ENCODE measurements at regions not wholly inside any gene's neighbourhood (a gene's known extent, or its start where the extent isn't known, plus 50 kb on each side); places are given as distances from the start of the nearest gene placed in this dataset.
"Not testable (repeated sequence)": the region's sequence is repeated elsewhere in the genome, so short reads cannot be mapped to it uniquely, and the experiment has no call there.

GRCh38 chr10:125230251-125230650 is 69.9 kb upstream of the CTBP2 start:
- no peak overlapping the region for H3K4me2 ChIP-seq (replicated peaks; ENCODE audit: low read depth, low read length, poor library complexity, severe bottlenecking)
- H3K4me3 ChIP-seq (ENCODE audit: control extremely low read depth in 1 of 5, extremely low read depth in 1 of 5, insufficient read depth in 1 of 5, low read depth in 2 of 5, low read length in 4 of 5) = no peak overlapping the region
- no peaks in the 10 kb centered on the region for H3K4me1 ChIP-seq (ENCODE audit: control insufficient read depth in 2 of 2, insufficient read depth in 2 of 2, low read length in 2 of 2)
- ChIA-PET CTCF (no interaction called here), POLR2A (no interaction called here)
- no peaks in the 10 kb centered on the region for H3K79me2 ChIP-seq (ENCODE audit: control insufficient read depth, insufficient read depth, low read length)
- intact Hi-C loops (cut with micrococcal nuclease) = no loop called here
- no peak overlapping the region for H2AFZ ChIP-seq (ENCODE audit: insufficient read depth, low read depth, low read length, poor library complexity, severe bottlenecking)
- H3K36me3 ChIP-seq (replicated peaks in 1 of 2; ENCODE audit: control extremely low read depth in 1 of 2, control insufficient read depth in 1 of 2, extremely low read depth in 1 of 2, insufficient read depth in 2 of 2, low read length in 1 of 2) = no peaks in the 10 kb centered on the region
- no peaks in the 10 kb centered on the region for H3K27me3 ChIP-seq (replicated peaks in 1 of 4; ENCODE audit: control extremely low read depth in 1 of 4, control insufficient read depth in 3 of 4, insufficient read depth in 4 of 4, low read length in 3 of 4)
- peaks cover 8% of the 10 kb centered on the region for H3K27me3 Mint-ChIP-seq
- no peaks in the 10 kb centered on the region for H3K4me1 Mint-ChIP-seq
- H3K9ac ChIP-seq (ENCODE audit: low read length) = no peak overlapping the region
- WGBS (ENCODE audit: insufficient coverage) = no CpG with 5 or more reads among the region's 2 CpGs
- no peaks in the 10 kb centered on the region for H4K20me1 ChIP-seq (ENCODE audit: control insufficient read depth, insufficient read depth, low read length, poor library complexity, severe bottlenecking)
- no peak for DNase-seq
- H3K27ac Mint-ChIP-seq = no peak overlapping the region
- no peak for TF ChIP-seq CTCF (IDR thresholded peaks at IDR 0.05)
- no peak for TF ChIP-seq EZH2 (IDR thresholded peaks at IDR 0.05; ENCODE audit: borderline replicate concordance, insufficient read depth, low read depth, low read length, poor library complexity, severe bottlenecking)
- no peak overlapping the region for H3K4me3 Mint-ChIP-seq
- no peaks in the 10 kb centered on the region for H3K9me3 Mint-ChIP-seq (ENCODE audit: insufficient read depth)
- H3K9me3 ChIP-seq (ENCODE audit: control extremely low read depth in 1 of 3, control insufficient read depth in 2 of 3, insufficient read depth in 1 of 3, low read length in 2 of 3) = peaks cover 0 to 20% (median 0%) of the 10 kb centered on the region in 3 donors
- ATAC-seq (ENCODE audit: low read depth) = no peak
- H3K27ac ChIP-seq (ENCODE audit: low read length in 2 of 2) = no peak overlapping the region

GRCh38 chr10:125228245-125228940 is 68.0 kb upstream of the CTBP2 start:
- ATAC-seq (ENCODE audit: low read depth); H2AFZ ChIP-seq (ENCODE audit: insufficient read depth, low read depth, low read length, poor library complexity, severe bottlenecking); H3K36me3 ChIP-seq (replicated peaks in 1 of 2; ENCODE audit: control extremely low read depth in 1 of 2, control insufficient read depth in 1 of 2, extremely low read depth in 1 of 2, insufficient read depth in 2 of 2, low read length in 1 of 2); CTCF ChIA-PET; H3K4me2 ChIP-seq (replicated peaks; ENCODE audit: low read depth, low read length, poor library complexity, severe bottlenecking); H4K20me1 ChIP-seq (ENCODE audit: control insufficient read depth, insufficient read depth, low read length, poor library complexity, severe bottlenecking); H3K27me3 Mint-ChIP-seq; H3K9ac ChIP-seq (ENCODE audit: low read length); H3K4me3 Mint-ChIP-seq; H3K27ac ChIP-seq (ENCODE audit: low read length in 2 of 2); DNase-seq; H3K27ac Mint-ChIP-seq; H3K79me2 ChIP-seq (ENCODE audit: control insufficient read depth, insufficient read depth, low read length); H3K4me3 ChIP-seq (ENCODE audit: control extremely low read depth in 1 of 5, extremely low read depth in 1 of 5, insufficient read depth in 1 of 5, low read depth in 2 of 5, low read length in 4 of 5); H3K27me3 ChIP-seq (replicated peaks in 1 of 4; ENCODE audit: control extremely low read depth in 1 of 4, control insufficient read depth in 3 of 4, insufficient read depth in 4 of 4, low read length in 3 of 4); H3K9me3 Mint-ChIP-seq (ENCODE audit: insufficient read depth); intact Hi-C loops (cut with micrococcal nuclease); H3K4me1 Mint-ChIP-seq; H3K4me1 ChIP-seq (ENCODE audit: control insufficient read depth in 2 of 2, insufficient read depth in 2 of 2, low read length in 2 of 2); POLR2A ChIA-PET: not testable (repeated sequence)
- H3K9me3 ChIP-seq (ENCODE audit: control extremely low read depth in 1 of 3, control insufficient read depth in 2 of 3, insufficient read depth in 1 of 3, low read length in 2 of 3) = peaks cover 0 to 20% (median 0%) of the 10 kb centered on the region in 3 donors
- WGBS (ENCODE audit: insufficient coverage) = 70% methylated on average over 18 of the region's 38 CpGs

Measured in B cell (primary cell).